ENCODE measurements at regions not wholly inside any gene's neighbourhood (a gene's known extent, or its start where the extent isn't known, plus 50 kb on each side); places are given as distances from the start of the nearest gene placed in this dataset.
A peak's percentile ranks its signal among the peaks of the same experiment; 100 is the strongest.

GRCh38 chr12:4133029-4133428, 140.5 kb upstream of the CCND2 start:
- DNase-seq, result no peak

- no peak for DNase-seq
These were observed 152.0 kb upstream of the CCND2 start for GRCh38 chr12:4121506-4122020.

GRCh38 chr12:4120316-4120917, 153.1 kb upstream of the CCND2 start:
- DNase-seq, result no peak

- DNase-seq, result no peak
These were observed 154.3 kb upstream of the CCND2 start for GRCh38 chr12:4119157-4119761.

DNA sequence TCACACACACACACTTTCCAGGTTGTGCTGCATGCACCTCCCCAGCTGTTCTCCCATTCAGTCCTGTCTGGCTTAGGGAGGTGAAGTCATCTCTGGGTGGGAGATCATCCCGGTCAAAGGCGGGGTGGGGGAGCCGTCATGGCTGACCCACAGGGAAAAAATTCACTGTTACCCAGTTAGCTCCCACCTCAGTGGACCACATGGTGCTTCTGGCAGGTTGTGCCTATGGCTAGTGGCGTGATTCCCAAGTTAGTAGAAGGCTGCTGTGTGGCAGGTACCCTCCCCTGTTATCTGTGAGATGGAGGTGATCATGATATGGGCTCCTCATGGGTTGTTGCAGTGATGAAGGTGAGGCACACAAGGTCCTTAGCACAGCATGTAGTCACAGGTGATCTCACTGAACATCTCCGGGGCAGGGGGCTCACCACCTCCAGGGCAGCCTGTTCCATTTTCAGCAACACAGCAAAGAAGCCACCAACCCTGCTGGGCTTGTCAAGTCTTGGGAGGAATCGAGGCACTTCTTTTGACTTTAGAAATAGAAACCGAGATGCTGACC, 154.9 kb upstream of the CCND2 start:
- no peak for DNase-seq

DNA sequence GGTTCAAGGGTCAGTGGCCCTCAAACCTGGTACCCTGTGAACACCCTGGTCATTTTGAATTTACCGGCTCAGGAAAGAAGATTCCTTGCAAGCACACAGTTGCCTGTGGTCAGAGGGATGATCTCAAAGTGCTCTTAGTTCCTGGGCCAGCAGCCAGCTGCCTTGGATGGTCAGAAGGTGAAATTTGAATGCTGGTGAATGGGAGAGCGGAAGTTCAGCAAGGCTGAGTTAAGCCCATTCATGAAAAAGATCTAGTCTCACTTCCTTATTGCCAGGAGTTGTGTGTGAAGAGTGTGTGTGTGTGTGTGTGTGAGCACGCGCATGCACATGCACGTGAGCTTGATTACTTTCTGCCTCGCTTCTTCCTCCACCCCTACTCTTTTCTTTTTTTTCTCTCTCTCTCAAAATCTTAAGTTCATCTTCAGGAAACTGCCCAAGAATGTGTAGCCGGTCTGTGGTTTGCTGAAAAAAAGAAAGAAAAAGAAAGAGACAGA, 155.5 kb upstream of the CCND2 start:
- DNase-seq, result peak; percentile 58

GRCh38 chr12:4117386-4118016, 156.1 kb upstream of the CCND2 start:
- no peak for DNase-seq

DNA sequence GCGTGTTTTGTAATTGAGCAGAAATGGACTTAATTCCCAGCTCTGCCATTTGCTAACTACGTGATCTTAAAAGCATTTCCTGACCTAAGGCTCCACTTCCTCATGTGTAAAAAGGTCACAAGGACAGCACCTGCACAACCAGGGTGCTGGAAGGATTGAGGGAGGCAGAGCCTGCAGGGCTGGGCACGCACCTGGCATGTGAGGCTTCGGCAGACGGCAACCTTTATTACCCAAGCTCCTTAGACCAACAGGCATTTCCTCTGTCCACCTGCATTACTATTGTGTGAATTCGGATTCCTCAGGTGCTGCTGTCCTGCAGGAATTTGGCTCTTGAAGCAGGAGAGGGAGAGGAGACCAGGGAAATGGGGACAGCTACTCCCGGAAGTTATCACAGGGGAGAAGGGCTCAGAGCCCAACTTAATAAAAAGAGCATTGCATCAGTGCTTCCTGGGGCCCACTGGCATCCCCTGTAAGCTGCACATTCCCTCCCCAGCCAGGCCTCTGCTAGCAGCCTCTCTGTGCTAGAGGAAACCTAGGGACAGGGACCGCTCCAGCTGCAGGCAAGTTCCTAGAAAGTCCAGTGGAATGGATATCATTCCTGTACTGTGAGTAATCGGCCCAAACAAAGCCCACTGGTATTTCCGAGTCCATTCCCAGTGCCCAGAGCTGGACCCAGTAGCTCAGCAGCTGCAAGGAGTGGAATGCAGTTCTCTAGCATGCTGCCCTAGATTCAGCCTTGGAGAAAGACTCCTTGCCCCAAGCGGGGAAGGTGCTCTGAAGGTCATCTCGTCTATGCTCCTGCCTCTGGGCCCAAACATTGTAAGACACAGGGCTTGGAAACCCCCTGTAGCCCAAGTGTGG, 157.1 kb upstream of the CCND2 start:
- no peak for DNase-seq

DNA sequence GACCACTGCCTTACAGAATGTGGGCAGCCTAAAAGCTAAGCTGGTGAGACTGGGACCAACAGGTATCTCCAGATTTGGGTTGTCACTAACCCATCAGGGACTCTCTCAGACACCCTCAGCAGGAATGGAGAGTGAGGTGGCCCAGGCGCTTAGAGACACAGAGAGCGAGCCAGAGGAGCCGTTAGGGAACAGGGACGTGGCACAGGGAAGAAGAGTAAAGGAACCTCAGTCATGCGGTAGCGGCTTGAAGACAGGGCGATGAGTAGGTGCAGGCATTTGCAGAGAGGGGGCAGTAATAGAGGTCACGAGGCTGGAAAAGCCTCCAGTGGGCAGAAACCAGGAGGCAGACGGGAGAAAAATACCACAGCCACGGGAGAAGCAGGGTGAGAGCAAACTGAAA, 158.0 kb upstream of the CCND2 start:
- no peak for DNase-seq

DNA sequence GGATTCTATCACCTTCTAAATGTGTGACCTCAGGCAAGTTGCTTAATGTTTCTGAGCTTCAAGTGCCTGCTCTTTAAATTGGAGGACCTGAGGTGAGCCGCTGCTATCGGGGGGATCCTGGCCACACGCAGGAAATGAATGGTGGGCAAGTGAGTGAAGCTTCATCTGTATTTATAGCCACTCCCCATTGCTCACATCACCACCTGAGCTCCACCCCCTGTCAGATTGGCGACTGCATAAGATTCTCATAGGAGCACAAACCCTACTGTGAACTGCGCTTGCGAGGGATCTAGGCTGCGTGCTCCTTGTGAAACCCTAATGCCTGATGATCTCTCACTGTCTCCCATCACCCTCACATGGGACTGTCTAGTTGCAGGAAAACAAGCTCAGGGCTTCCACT, 158.6 kb upstream of the CCND2 start:
- no peak for DNase-seq

DNA sequence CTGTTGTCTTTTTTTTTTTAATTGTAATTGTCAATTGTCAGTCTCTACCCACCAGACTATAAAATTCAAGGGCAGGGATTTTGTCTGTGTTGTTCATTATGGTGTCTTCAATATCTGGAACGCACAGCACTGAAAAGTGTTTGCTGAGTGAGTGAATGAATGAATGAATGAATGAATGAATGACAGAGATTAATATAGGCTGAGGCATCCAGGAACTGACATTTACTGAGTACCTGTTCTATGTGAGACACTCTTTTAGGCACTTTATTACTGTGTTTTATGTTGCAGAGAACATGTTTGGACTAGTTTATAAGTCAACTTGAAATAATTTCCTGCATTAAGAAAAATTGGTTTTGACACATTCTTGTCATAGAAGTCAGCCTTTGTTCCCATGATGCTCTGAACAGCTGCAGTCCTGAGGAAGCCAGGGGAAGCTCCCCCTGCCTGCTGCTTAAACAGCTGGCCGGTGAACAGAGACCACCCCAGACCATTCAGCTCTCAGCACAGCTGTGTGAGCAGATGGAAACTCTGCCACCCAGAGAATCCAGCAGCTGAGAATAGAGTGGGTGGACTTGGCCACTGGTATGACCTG, 160.7 kb upstream of the CCND2 start:
- DNase-seq, result no peak

DNA sequence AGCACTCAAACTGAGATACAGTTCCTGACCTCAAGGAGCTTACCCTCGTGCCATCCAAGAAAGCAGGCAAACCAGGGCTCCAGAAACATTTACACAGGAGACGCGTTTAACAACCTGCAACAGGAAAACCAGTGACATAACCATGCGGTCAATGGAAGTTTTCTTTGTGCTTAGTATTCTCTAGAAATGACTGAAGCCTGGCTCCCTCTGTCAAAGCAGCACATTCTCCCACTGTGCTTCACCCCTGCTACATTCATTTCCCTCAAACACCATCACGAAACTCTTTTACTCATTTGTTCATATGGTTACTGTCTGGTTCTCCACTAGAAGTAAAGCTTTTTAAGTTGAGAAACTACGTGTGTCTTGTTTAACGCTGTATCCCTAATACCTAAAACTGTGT, 161.3 kb upstream of the CCND2 start:
- no peak for DNase-seq

- no peak for DNase-seq
These were observed 162.6 kb upstream of the CCND2 start for GRCh38 chr12:4111010-4111409.

GRCh38 chr12:4109826-4110225, 163.7 kb upstream of the CCND2 start:
- no peak for DNase-seq

DNA sequence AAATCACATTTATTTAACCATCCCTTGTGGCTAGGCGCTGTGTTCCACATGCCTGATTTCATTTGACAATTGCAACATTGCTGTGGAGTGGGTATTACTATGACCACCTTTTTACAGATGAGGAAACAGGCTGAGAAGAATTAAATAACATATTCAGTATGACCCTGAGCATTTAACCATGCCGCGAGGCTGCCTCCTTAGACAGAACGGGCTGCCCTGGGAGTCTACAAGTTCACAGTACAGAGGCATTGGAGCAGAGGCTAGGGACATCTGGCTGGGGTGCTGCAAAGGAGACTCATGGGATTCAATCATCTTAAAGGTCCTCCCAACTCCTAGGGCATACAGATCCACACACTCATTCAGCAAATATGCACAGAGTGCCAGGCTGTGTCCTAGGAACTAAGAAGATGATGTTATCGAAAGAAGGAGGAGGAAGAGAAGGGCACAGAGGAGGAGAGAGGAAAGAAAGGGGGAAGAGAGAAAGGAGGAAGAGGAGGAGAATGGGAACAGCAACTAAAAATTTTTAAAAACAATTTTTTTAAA, 164.7 kb upstream of the CCND2 start:
- DNase-seq, result no peak

DNA sequence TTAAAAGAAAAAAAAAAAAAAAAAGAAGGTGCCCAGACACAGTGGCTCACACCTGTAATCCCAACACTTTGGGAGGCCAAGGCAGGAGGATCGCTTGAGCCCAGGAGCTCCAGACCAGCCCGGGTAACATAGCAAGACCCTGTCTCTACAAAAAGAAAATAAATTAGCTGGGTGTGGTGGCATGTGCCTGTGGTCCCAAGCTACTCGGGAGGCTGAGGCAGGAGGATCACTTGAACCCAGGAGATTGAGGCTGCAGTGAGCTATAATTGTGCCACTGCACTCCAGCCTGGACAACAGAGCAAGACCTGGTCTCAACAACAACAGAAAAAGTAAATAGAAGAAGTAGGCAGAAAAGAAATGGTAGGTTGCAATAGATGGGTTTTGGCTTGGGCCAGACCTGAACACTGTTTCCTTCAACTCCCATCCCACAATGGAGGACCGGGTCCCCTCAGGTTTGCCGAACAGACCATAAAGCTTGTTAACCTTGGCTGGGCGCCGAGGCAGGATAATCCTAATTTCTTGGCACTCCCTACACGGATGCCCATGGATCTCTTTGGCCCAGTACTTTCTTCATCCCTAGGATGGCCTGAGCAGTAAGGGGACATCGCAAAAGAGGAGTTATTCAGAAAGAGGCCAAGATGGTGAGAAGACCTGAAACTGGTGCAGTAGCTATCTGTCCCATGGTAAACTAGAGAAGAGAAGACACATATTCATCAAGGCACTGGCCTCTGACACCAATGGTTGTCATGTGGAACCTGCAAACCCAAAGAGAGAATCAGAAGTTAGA, 165.5 kb upstream of the CCND2 start:
- DNase-seq, result no peak

DNA sequence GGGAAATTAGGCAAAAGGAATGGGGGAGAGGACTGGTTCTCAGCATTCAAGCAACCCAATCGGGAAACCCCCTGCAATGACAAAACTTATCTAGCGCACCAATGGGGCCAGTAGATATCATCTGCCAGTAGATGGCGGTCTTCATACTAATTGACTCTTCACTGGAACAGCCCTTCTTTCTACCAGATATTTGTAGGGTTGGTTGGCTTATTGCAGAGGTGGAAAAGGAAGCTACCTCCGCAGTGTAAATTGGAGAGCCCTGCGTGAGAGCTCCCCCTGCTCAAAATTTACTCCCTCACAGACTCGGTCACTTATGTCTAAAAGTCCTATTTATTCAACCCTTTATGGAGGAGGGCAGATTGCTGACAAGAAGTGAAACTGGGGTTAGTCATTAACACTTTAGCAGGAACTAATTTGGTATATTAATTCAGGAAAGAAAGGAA, 166.1 kb upstream of the CCND2 start:
- DNase-seq, result no peak

DNA sequence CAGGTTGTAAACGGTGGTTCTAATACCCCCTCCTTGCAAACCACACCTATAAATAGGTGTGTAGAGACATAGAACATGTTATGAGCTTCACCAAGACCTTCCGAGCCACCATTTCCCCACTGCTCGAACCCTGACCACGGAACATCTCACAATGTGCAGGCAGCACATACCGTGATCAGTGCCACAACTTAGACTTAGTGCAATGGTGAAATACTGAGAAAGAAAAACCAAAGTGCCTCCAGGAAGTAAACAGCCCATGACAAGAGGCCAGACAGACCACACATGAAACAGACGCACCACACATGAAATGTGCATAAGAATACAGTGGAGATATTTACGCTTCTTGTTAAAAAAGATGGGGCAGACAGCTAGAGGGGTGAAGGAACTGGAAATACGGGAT, 166.9 kb upstream of the CCND2 start:
- no peak for DNase-seq

DNA sequence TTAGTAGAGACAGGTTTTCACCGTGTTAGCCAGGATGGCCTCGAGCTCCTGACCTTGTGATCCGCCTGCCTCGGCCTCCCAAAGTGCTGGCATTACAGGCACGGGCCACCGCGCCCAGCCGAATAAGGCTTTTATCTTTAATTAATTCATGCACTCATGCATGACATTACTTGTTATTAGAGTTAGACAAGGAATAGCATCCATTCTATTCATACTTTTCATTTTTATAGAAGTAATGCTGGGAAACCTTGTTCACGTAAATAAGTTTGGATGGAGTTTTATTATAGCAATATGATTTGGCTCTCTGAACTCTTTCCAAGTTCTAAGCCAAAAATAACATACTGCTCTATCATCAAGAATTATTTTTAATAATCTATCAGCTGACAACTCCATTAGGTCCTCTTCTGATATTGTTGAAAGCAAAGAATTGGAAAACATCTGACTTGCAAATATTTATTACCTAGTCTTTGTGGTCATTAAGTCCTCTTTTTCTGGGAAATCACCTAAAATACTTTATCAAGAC, 168.8 kb upstream of the CCND2 start:
- no peak for DNase-seq

GRCh38 chr12:4099276-4099675, 174.3 kb upstream of the CCND2 start:
- DNase-seq, result no peak
